ENCODE measurements at regions not wholly inside any gene's neighbourhood (a gene's known extent, or its start where the extent isn't known, plus 50 kb on each side); places are given as distances from the start of the nearest gene placed in this dataset.

- TF ChIP-seq GABPA (tag; conservative IDR thresholded peaks at IDR 0.05; ENCODE audit: low read depth) (no peak), FOXP1 (CRISPR knock-in tag; IDR thresholded peaks at IDR 0.05) (no peak), MAFK (IDR thresholded peaks at IDR 0.05; ENCODE audit: low read length) (no peak), ZNF764 (CRISPR knock-in tag; IDR thresholded peaks at IDR 0.05; ENCODE audit: low read depth) (no peak), MTA2 (IDR thresholded peaks at IDR 0.05; ENCODE audit: low read depth) (no peak)
These were observed 64.6 kb upstream of the ATP2C1 start for GRCh38 chr3:130828948-130829947.
